T-cell (primary cell): ENCODE measurements at regions not wholly inside any gene's neighbourhood (a gene's known extent, or its start where the extent isn't known, plus 50 kb on each side); places are given as distances from the start of the nearest gene placed in this dataset.

Experiments
- ATAC-seq, 4 experiments: fragments of 200-7000 bp in 3 of 4; fragments of 150-1000 bp in 1 of 4; cut with Tn5 transposase; replicated peaks in 1 of 4; 1 replicate in 3 of 4; 2 replicates in 1 of 4; pipeline ENCODE4 v1.10.0; 2021; ENCODE audit warnings: moderate library complexity in 3 of 4, mild to moderate bottlenecking in 2 of 4, moderate number of reproducible peaks in 1 of 4
- CTCF ChIA-PET, 2 donors: fragments of 300-600 bp; sonication (Branson Sonifier 250); formaldehyde crosslinking; loops; one replicate each; lab custom pipeline; 2022; ENCODE audit warnings: antibody characterized with exemption in 2 of 2; lab: Charles Lee
- POLR2A ChIA-PET, 2 donors: fragments of 300-600 bp; sonication (Branson Sonifier 250); formaldehyde crosslinking; loops; one replicate each; lab custom pipeline; 2022; ENCODE audit warnings: antibody characterized with exemption in 2 of 2; lab: Charles Lee
- DNase-seq, 35 experiments: peaks; one replicate each; pipeline versions ENCODE4 v3.0.0 to v3.0.0-alpha.2; 2013 to 2023
- H3K27ac ChIP-seq: one replicate; pipeline ENCODE4 v1.5.1; 2013; ENCODE audit warnings: low read length
- H3K27me3 ChIP-seq, 2 experiments: replicated peaks in 1 of 2; 1 replicate in 1 of 2; 2 replicates in 1 of 2; pipeline versions ENCODE4 v1.6.1 to v1.7.0; 2013; ENCODE audit warnings: low read length in 1 of 2, mixed read lengths in 1 of 2; ENCODE audit not compliant: control insufficient read depth in 2 of 2, insufficient read depth in 2 of 2; ENCODE audit errors: extremely low read depth in 1 of 2
- H3K36me3 ChIP-seq, 2 donors: 1 replicate in 1 of 2; 2 replicates in 1 of 2; pipeline versions ENCODE4 v1.6.1 to v1.7.0; 2013; ENCODE audit warnings: low read length in 1 of 2; ENCODE audit not compliant: control insufficient read depth in 2 of 2, insufficient read depth in 1 of 2; ENCODE audit errors: extremely low read depth in 1 of 2
- H3K4me1 ChIP-seq, 2 experiments: 1 replicate in 1 of 2; 2 replicates in 1 of 2; pipeline versions ENCODE4 v1.6.1 to v1.7.0; 2013; ENCODE audit warnings: low read length in 2 of 2, mixed read lengths in 1 of 2; ENCODE audit not compliant: insufficient read depth in 2 of 2, control insufficient read depth in 1 of 2; ENCODE audit errors: extremely low read depth in 1 of 2
- H3K4me3 ChIP-seq, 2 donors: 1 replicate in 1 of 2; 2 replicates in 1 of 2; pipeline versions ENCODE4 v1.5.1 to v1.7.0; 2013; ENCODE audit warnings: mild to moderate bottlenecking in 2 of 2, low read length in 1 of 2, moderate library complexity in 1 of 2; ENCODE audit not compliant: control insufficient read depth in 1 of 2; ENCODE audit errors: extremely low read depth in 1 of 2
- H3K9me3 ChIP-seq: 2 replicates; pipeline ENCODE4 v1.7.0; 2013
- H3K27ac Mint-ChIP-seq, 2 donors: one replicate each; pipeline ENCODE4 v1.8.0; 2020 to 2021; ENCODE audit warnings: mild to moderate bottlenecking in 2 of 2, mixed read lengths in 2 of 2
- H3K27me3 Mint-ChIP-seq, 2 donors: one replicate each; pipeline ENCODE4 v1.8.0; 2021 to 2022; ENCODE audit warnings: mixed read lengths in 2 of 2
- H3K36me3 Mint-ChIP-seq: one replicate; pipeline ENCODE4 v1.8.0; 2021; ENCODE audit warnings: mixed read lengths
- H3K4me1 Mint-ChIP-seq, 3 donors: one replicate each; pipeline ENCODE4 v1.8.0; 2020 to 2022; ENCODE audit warnings: mixed read lengths in 3 of 3, mild to moderate bottlenecking in 1 of 3
- H3K4me3 Mint-ChIP-seq, 3 donors: one replicate each; pipeline ENCODE4 v1.8.0; 2020 to 2022; ENCODE audit warnings: mild to moderate bottlenecking in 3 of 3, mixed read lengths in 3 of 3, moderate library complexity in 3 of 3
- H3K9me3 Mint-ChIP-seq, 3 donors: one replicate each; pipeline ENCODE4 v1.8.0; 2020 to 2022; ENCODE audit warnings: mixed read lengths in 3 of 3
- WGBS: methylation state at CpG from one replicate; pipeline ENCODE4 v1.1.5; 2013; ENCODE audit warnings: missing lambda C conversion rate; ENCODE audit not compliant: insufficient coverage; 5-methylcytosine and 5-hydroxymethylcytosine counted together

- DNase-seq (no peak), ATAC-seq (no peak)
- ChIA-PET CTCF (no interaction called here), POLR2A (no interaction called here)
- no peaks in the 10 kb centered on the region for H3K9me3 ChIP-seq
- no peak overlapping the region for H3K4me3 ChIP-seq
- no peaks in the 10 kb centered on the region for H3K36me3 Mint-ChIP-seq
- no peaks in the 10 kb centered on the region for H3K9me3 Mint-ChIP-seq
- H3K36me3 ChIP-seq = no peaks in the 10 kb centered on the region
- no peak overlapping the region for H3K27ac ChIP-seq
- peaks cover 0 to 24% of the 10 kb centered on the region in 2 experiments for H3K27me3 ChIP-seq
- no peaks in the 10 kb centered on the region for H3K4me1 ChIP-seq
- WGBS = 75% methylated on average over 11 of the region's 16 CpGs
- H3K4me1 Mint-ChIP-seq = no peaks in the 10 kb centered on the region
- H3K4me3 Mint-ChIP-seq = no peak overlapping the region
- H3K27me3 Mint-ChIP-seq = peaks cover 4% of the 10 kb centered on the region in 2 donors
- no peak overlapping the region for H3K27ac Mint-ChIP-seq
Observed at GRCh38 chr22:44410451-44410991, 87.5 kb downstream of the RTL6 start.

- Mint-ChIP-seq H3K4me3 (no peak overlapping the region), H3K27me3 (peaks cover 4% of the 10 kb centered on the region in 2 donors), H3K36me3 (no peaks in the 10 kb centered on the region), H3K4me1 (no peaks in the 10 kb centered on the region), H3K27ac (no peak overlapping the region), H3K9me3 (no peaks in the 10 kb centered on the region)
- POLR2A ChIA-PET = no interaction called here
- Histone ChIP-seq H3K4me1 (no peaks in the 10 kb centered on the region), H3K4me3 (no peak overlapping the region), H3K27me3 (peaks cover 0 to 24% of the 10 kb centered on the region in 2 experiments), H3K36me3 (no peaks in the 10 kb centered on the region), H3K27ac (no peak overlapping the region), H3K9me3 (no peaks in the 10 kb centered on the region)
- ATAC-seq (no peak), DNase-seq (no peak)
- CTCF ChIA-PET = no interaction called here
- 97% methylated on average over 3 of the region's 7 CpGs for WGBS
Observed at GRCh38 chr22:44409974-44410316, 88.1 kb downstream of the RTL6 start.

GRCh38 chr22:44409211-44409973 is 88.6 kb downstream of the RTL6 start:
- no peaks in the 10 kb centered on the region for H3K4me1 Mint-ChIP-seq
- no peaks in the 10 kb centered on the region for H3K9me3 Mint-ChIP-seq
- H3K4me3 Mint-ChIP-seq = no peak overlapping the region
- no peaks in the 10 kb centered on the region for H3K36me3 ChIP-seq
- no peak overlapping the region for H3K27ac ChIP-seq
- WGBS = 75% methylated on average over 23 of the region's 24 CpGs
- ATAC-seq (no peak), DNase-seq (no peak)
- no peaks in the 10 kb centered on the region for H3K9me3 ChIP-seq
- CTCF ChIA-PET = interaction anchor here in 1 of 2 donors (0.6 kb wide), 1 partner anchor 164 kb away, joined by 7 read pairs; no protein-coding TSS in a partner anchor
- POLR2A ChIA-PET = no interaction called here
- no peaks in the 10 kb centered on the region for H3K36me3 Mint-ChIP-seq
- H3K4me1 ChIP-seq = no peaks in the 10 kb centered on the region
- peaks cover 4% of the 10 kb centered on the region in 2 donors for H3K27me3 Mint-ChIP-seq
- no peak overlapping the region for H3K4me3 ChIP-seq
- peaks cover 0 to 24% of the 10 kb centered on the region in 2 experiments for H3K27me3 ChIP-seq
- no peak overlapping the region for H3K27ac Mint-ChIP-seq

GRCh38 chr22:44408829-44409192 is 89.2 kb downstream of the RTL6 start:
- no peak overlapping the region for H3K4me3 Mint-ChIP-seq
- H3K4me3 ChIP-seq = no peak overlapping the region
- H3K27me3 Mint-ChIP-seq = peaks cover 4% of the 10 kb centered on the region in 2 donors
- no peaks in the 10 kb centered on the region for H3K9me3 ChIP-seq
- no peaks in the 10 kb centered on the region for H3K36me3 Mint-ChIP-seq
- WGBS = 88% methylated on average over 6 of the region's 7 CpGs
- ATAC-seq (no peak), DNase-seq (no peak)
- H3K4me1 Mint-ChIP-seq = no peaks in the 10 kb centered on the region
- H3K27me3 ChIP-seq = peaks cover 0 to 26% of the 10 kb centered on the region in 2 experiments
- no peaks in the 10 kb centered on the region for H3K36me3 ChIP-seq
- H3K9me3 Mint-ChIP-seq = no peaks in the 10 kb centered on the region
- POLR2A ChIA-PET = no interaction called here
- no peak overlapping the region for H3K27ac Mint-ChIP-seq
- H3K27ac ChIP-seq = no peak overlapping the region
- CTCF ChIA-PET = interaction anchor here in 1 of 2 donors (0.6 kb wide), 1 partner anchor 165 kb away, joined by 7 read pairs; no protein-coding TSS in a partner anchor
- no peaks in the 10 kb centered on the region for H3K4me1 ChIP-seq

DNA sequence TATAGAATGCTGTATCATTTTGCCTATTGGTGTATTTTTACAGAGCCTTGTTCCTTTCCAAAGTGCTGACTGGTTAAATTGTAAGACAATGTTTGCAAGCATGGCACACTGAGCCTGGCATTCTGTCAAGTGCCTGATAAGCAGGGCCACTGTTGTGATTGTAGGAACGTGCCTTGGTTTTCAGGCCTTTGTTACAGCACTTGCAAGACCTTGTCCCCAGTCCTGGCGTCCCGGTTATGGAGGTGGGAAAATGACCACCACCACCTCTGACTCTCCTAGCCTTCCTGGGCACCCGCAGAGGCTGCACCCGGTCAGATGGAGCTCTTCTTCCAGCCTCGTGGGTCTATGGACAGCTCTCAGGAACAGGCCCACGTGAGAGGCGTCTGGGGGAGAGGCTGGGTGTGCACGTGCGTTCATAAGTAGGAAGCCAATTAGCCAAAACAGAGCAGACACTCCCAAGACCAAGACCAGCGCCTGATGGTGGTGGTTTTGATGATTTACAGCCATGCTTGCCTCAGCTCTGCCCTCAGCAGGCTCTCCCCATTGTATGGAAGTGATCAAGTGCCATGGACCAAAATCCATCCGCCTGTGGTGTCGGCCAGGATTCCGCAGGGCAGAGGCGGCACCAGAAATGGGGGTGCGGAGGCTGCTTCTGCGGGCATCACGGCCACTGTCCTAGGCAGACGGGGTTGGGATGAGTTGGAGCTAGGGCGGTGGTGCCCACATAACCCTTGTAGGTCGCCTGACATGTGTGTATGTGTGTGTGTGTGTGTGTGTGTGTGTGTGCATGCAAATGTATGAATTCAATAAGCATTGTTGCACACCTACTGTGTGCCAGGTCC is 89.8 kb downstream of the RTL6 start:
- Histone ChIP-seq H3K4me1 (no peaks in the 10 kb centered on the region), H3K36me3 (no peaks in the 10 kb centered on the region), H3K27me3 (peaks cover 0 to 26% of the 10 kb centered on the region in 2 experiments), H3K9me3 (no peaks in the 10 kb centered on the region), H3K4me3 (no peak overlapping the region), H3K27ac (no peak overlapping the region)
- DNase-seq (no peak), ATAC-seq (no peak)
- ChIA-PET CTCF (no interaction called here), POLR2A (no interaction called here)
- 77% methylated on average over 13 of the region's 21 CpGs for WGBS
- no peak overlapping the region for H3K27ac Mint-ChIP-seq
- no peaks in the 10 kb centered on the region for H3K36me3 Mint-ChIP-seq
- H3K4me3 Mint-ChIP-seq = no peak overlapping the region
- no peaks in the 10 kb centered on the region for H3K9me3 Mint-ChIP-seq
- peaks cover 4% of the 10 kb centered on the region in 2 donors for H3K27me3 Mint-ChIP-seq
- H3K4me1 Mint-ChIP-seq = no peaks in the 10 kb centered on the region

- peaks cover 0 to 23% of the 10 kb centered on the region in 2 experiments for H3K27me3 ChIP-seq
- no peaks in the 10 kb centered on the region for H3K4me1 ChIP-seq
- no peak overlapping the region for H3K4me3 ChIP-seq
- no peak for ATAC-seq
- H3K9me3 ChIP-seq = no peaks in the 10 kb centered on the region
- H3K9me3 Mint-ChIP-seq = no peaks in the 10 kb centered on the region
- H3K27ac Mint-ChIP-seq = no peak overlapping the region
- H3K36me3 ChIP-seq = no peaks in the 10 kb centered on the region
- H3K4me1 Mint-ChIP-seq = no peaks in the 10 kb centered on the region
- ChIA-PET CTCF (no interaction called here), POLR2A (no interaction called here)
- no peak for DNase-seq
- WGBS = 83% methylated on average over 12 of the region's 23 CpGs
- no peaks in the 10 kb centered on the region for H3K27me3 Mint-ChIP-seq
- no peaks in the 10 kb centered on the region for H3K36me3 Mint-ChIP-seq
- H3K27ac ChIP-seq = no peak overlapping the region
- no peak overlapping the region for H3K4me3 Mint-ChIP-seq
Observed at GRCh38 chr22:44407171-44407986, 90.7 kb downstream of the RTL6 start.
